ENCODE measurements at regions not wholly inside any gene's neighbourhood (a gene's known extent, or its start where the extent isn't known, plus 50 kb on each side); places are given as distances from the start of the nearest gene placed in this dataset.

GRCh38 chr1:181858135-181858534 is 203.4 kb downstream of the ZNF648 start:
- Histone ChIP-seq H3K36me3 (no peaks in the 10 kb centered on the region), H3K4me1 (no peaks in the 10 kb centered on the region), H3K4me3 (no peak overlapping the region), H3K9me3 (peaks cover 0 to 38% (median 27%) of the 10 kb centered on the region in 8 donors), H3K27ac (no peak overlapping the region), H3K27me3 (replicated peaks in 1 of 7) (no peaks in the 10 kb centered on the region)
- WGBS, 5 donors: 59 to 83% (median 67%) methylated on average over 4 of the region's 4 CpGs
- no peak for DNase-seq
- TF ChIP-seq CTCF (IDR thresholded peaks at IDR 0.05 in 8 of 11, conservative IDR thresholded peaks at IDR 0.05 in 3 of 11) (no peak), POLR2AphosphoS5 (IDR thresholded peaks at IDR 0.05) (no peak), POLR2A (IDR thresholded peaks at IDR 0.05) (no peak)
- intact Hi-C loops (cut with DNase I; ENCODE audit: low total_unique reads): no loop called here
